ENCODE measurements at regions not wholly inside any gene's neighbourhood (a gene's known extent, or its start where the extent isn't known, plus 50 kb on each side); places are given as distances from the start of the nearest gene placed in this dataset.
A peak's percentile ranks its signal among the peaks of the same experiment; 100 is the strongest.

GRCh38 chr6:166106076-166106686 lies 61.5 kb downstream of the TBXT start:
- DNase-seq, result peak; percentile 82

GRCh38 chr6:166105341-166106075 lies 62.1 kb downstream of the TBXT start:
- no peak for DNase-seq

GRCh38 chr6:166104872-166105271 lies 62.8 kb downstream of the TBXT start:
- no peak for DNase-seq

GRCh38 chr6:166104107-166104506 lies 63.5 kb downstream of the TBXT start:
- DNase-seq, result no peak

- DNase-seq, result no peak
Measured at GRCh38 chr6:166101819-166102419, 65.7 kb downstream of the TBXT start.

- DNase-seq, result peak; percentile 44
Measured at GRCh38 chr6:166097914-166098522, 69.6 kb downstream of the TBXT start.

GRCh38 chr6:166087852-166088251 lies 79.8 kb downstream of the TBXT start:
- DNase-seq, result no peak

- DNase-seq, result no peak
Measured at GRCh38 chr6:166087246-166087645, 80.4 kb downstream of the TBXT start.

GRCh38 chr6:166085500-166085899 lies 82.2 kb downstream of the TBXT start:
- DNase-seq, result no peak

- no peak for DNase-seq
Measured at GRCh38 chr6:166084951-166085350, 82.7 kb downstream of the TBXT start.

GRCh38 chr6:166079841-166080240 lies 87.8 kb downstream of the TBXT start:
- no peak for DNase-seq

GRCh38 chr6:166078294-166078693 lies 89.4 kb downstream of the TBXT start:
- no peak for DNase-seq

GRCh38 chr6:166076625-166077024 lies 91.0 kb downstream of the TBXT start:
- DNase-seq, result no peak

- no peak for DNase-seq
Measured at GRCh38 chr6:166075925-166076324, 91.7 kb downstream of the TBXT start.

GRCh38 chr6:166075186-166075585 lies 92.5 kb downstream of the TBXT start:
- DNase-seq, result no peak

- DNase-seq, result no peak
Measured at GRCh38 chr6:166073082-166073481, 94.6 kb downstream of the TBXT start.

GRCh38 chr6:166068768-166069167 lies 98.9 kb downstream of the TBXT start:
- DNase-seq, result no peak

GRCh38 chr6:166058064-166058739 lies 109.4 kb downstream of the TBXT start:
- DNase-seq, result no peak

GRCh38 chr6:166057431-166057830 lies 110.2 kb downstream of the TBXT start:
- no peak for DNase-seq

GRCh38 chr6:166056637-166057036 lies 111.0 kb downstream of the TBXT start:
- DNase-seq, result no peak

- DNase-seq, result no peak
Measured at GRCh38 chr6:166055801-166056200, 111.8 kb downstream of the TBXT start.

- DNase-seq, result no peak
Measured at GRCh38 chr6:166052837-166053236, 114.8 kb downstream of the TBXT start.

GRCh38 chr6:166050559-166050958 lies 117.1 kb downstream of the TBXT start:
- DNase-seq, result no peak

Measured in midbrain (tissue), 1 donor.